ENCODE measurements at regions not wholly inside any gene's neighbourhood (a gene's known extent, or its start where the extent isn't known, plus 50 kb on each side); places are given as distances from the start of the nearest gene placed in this dataset.

- FAIRE-seq: no peak
- DNase-seq (ENCODE audit: low read depth in 1 of 2, low spot score in 2 of 2): no peak
- H2BK5ac ChIP-seq (ENCODE audit: low read depth, low read length): no peak overlapping the region
- CTCF ChIA-PET (ENCODE audit: partially characterized antibody): no interaction called here
- no peak overlapping the region for H3K23ac ChIP-seq (ENCODE audit: insufficient read length)
- H3K4me2 ChIP-seq (ENCODE audit: insufficient read depth in 1 of 2, low read depth in 2 of 2, low read length in 2 of 2): no peak overlapping the region
- H2BK120ac ChIP-seq (replicated peaks; ENCODE audit: low read depth, low read length): no peak overlapping the region
- H4K8ac ChIP-seq (ENCODE audit: extremely low read depth, insufficient read depth, low read length): no peak overlapping the region
- H2AK5ac ChIP-seq (ENCODE audit: low read depth, low read length): no peak overlapping the region
- no peak overlapping the region for H2BK12ac ChIP-seq (ENCODE audit: low read depth, low read length)
- no peak overlapping the region for H3K4me3 ChIP-seq (ENCODE audit: extremely low read depth in 1 of 4, insufficient read depth in 2 of 4, low read depth in 3 of 4, low read length in 4 of 4)
- TF ChIP-seq SIRT6 (IDR thresholded peaks at IDR 0.05; ENCODE audit: low read length): no peak
- no peaks in the 10 kb centered on the region for H3K36me3 ChIP-seq (ENCODE audit: control insufficient read depth in 2 of 4, insufficient read depth in 4 of 4, low read length in 3 of 4)
- no peak overlapping the region for H4K91ac ChIP-seq (replicated peaks; ENCODE audit: insufficient read length, low read length)
- no peaks in the 10 kb centered on the region for H3K23me2 ChIP-seq (ENCODE audit: low read depth, low read length)
- no peak overlapping the region for H2AFZ ChIP-seq (ENCODE audit: low read length)
- no peaks in the 10 kb centered on the region for H3K27me3 ChIP-seq (replicated peaks in 1 of 4; ENCODE audit: control insufficient read depth in 3 of 4, extremely low read depth in 1 of 4, insufficient read depth in 3 of 4, low read length in 3 of 4)
- H3K79me2 ChIP-seq (ENCODE audit: control insufficient read depth in 1 of 2, insufficient read depth in 2 of 2, low read length in 2 of 2): no peaks in the 10 kb centered on the region
- no peak overlapping the region for H3K18ac ChIP-seq (ENCODE audit: extremely low read depth, low read length)
- no peaks in the 10 kb centered on the region for H3K9me3 ChIP-seq (ENCODE audit: insufficient read depth in 2 of 2, low read depth in 1 of 2, low read length in 1 of 2)
- H3K4me1 ChIP-seq (replicated peaks in 1 of 4; ENCODE audit: control insufficient read depth in 3 of 4, insufficient read depth in 4 of 4, low read length in 3 of 4): no peaks in the 10 kb centered on the region
- no peaks in the 10 kb centered on the region for H4K20me1 ChIP-seq (replicated peaks in 1 of 2; ENCODE audit: control insufficient read depth in 1 of 2, insufficient read depth in 2 of 2, low read length in 2 of 2)
- 92% methylated on average over 8 of the region's 8 CpGs; no CpG with 5 or more reads in 1 of the 2 experiments for WGBS, 2 experiments (ENCODE audit: extremely low coverage in 1 of 2, insufficient coverage in 1 of 2, insufficient read length in 1 of 2, insufficient replicate concordance in 2 of 2, low coverage in 1 of 2, low lambda C conversion rate in 2 of 2, missing lambda C conversion rate in 1 of 2)
- H3K4ac ChIP-seq (replicated peaks; ENCODE audit: insufficient read length, low read depth, low read length): no peak overlapping the region
- no peaks in the 10 kb centered on the region for H3K79me1 ChIP-seq (ENCODE audit: low read depth, low read length)
- no peak overlapping the region for H2BK15ac ChIP-seq (ENCODE audit: low read length)
- H3K14ac ChIP-seq (ENCODE audit: insufficient read length): no peak overlapping the region
- H3K27ac ChIP-seq (ENCODE audit: low read depth, low read length): no peak overlapping the region
- H4K5ac ChIP-seq (ENCODE audit: insufficient read length, low read depth, low read length): no peak overlapping the region
- no peak overlapping the region for H3K9ac ChIP-seq (replicated peaks in 1 of 4; ENCODE audit: extremely low read depth in 1 of 4, low read depth in 3 of 4, low read length in 3 of 4)
- H3K56ac ChIP-seq (replicated peaks; ENCODE audit: insufficient read length, low read depth, low read length): no peak overlapping the region
- no peak overlapping the region for H2BK20ac ChIP-seq (ENCODE audit: low read length)
- POLR2A ChIA-PET (ENCODE audit: partially characterized antibody): no interaction called here
Measured at GRCh38 chr9:93774331-93775102, 180.6 kb downstream of the BARX1 start.
